NCI-H128 (cell line): ENCODE measurements at regions not wholly inside any gene's neighbourhood (a gene's known extent, or its start where the extent isn't known, plus 50 kb on each side); places are given as distances from the start of the nearest gene placed in this dataset.

Experiments used
- DNase-seq: peaks from one replicate; lab custom pipeline; 2025; ENCODE audit not compliant: unreplicated experiment; lab: John Stamatoyannopoulos, UW

DNA sequence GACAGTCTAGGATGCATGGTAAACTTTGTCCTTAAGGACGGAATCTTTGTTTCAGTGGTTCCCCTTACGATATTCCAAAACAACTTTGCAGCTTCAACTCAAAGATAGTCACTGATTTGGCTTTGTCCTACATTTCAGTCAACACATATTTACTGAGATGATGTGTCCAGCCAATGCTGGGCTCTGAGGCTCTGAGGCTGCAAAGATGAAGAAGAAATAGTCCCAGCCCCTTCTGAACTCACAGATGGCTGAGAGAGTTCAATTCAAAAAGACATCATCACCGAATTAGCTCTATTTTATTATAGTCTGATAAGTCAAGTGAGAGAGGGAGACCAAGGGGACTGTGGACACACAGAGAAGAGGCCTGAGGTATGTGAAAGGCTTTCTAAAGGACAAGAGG, 544.0 kb downstream of the ACTL7B start:
- DNase-seq, result no peak

DNA sequence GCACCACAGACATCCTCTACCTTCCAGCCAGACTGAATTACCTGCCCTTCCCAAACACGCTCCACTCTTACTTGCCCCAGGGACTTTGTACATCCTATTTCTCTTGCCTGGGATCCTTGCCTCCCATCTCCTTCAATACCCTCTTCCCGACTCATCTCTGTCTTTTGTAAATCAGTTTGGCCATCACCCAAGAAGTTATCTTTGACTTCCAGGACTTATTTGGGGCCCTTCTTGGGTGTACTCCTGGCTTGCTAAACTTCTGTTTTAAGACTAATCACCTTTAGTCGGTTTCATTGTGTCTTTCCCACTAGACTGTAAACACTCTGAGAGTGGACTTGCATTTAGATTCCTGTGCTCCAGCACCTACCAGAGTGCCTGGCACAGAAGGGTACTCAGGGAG, 545.6 kb downstream of the ACTL7B start:
- DNase-seq, result no peak

DNA sequence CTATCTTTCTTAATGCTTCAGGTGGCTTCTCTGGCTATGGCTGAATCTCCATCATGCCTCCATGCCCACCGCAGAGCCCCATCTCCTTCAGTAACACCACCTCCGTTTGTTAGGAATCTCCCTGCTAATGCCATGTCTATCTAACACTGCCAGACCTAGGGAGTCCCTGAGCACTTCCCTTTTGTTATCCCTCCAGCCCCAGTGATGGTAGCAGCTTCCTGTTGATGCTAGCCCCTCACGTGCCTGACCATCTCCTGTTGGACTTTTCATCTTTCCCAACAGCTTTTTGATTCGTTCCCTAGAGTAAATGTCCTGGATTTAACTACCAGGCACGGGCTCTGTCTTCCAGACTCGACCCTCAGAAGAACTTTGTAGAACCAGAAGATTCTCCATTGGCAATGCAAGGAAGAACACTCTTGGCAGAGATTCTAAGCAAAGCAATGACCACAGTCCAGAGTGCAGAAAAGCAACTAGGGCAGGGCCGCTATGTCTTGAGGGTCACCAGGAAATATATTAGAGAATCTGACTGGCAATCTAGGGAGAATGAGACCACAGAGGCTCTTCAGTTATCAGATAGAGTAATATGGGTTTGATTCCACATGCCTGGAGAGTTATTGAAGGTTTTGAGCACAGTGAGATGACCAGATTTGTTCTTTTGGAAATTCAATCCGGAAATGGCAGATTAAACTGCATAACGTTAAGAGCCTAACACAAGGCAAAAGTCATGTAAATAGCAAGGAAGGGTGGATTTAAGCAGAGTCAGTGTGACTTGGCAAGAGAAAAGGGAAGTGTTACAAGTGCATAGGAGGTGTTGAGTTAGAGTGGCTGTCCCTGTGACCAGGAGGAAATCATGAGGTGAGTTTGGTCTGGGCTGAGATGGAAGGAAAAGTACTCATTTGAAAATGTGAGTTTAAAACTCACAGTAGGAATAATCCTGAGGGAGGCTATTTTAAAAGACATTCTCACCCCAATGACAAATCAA, 555.2 kb downstream of the ACTL7B start:
- no peak for DNase-seq

DNA sequence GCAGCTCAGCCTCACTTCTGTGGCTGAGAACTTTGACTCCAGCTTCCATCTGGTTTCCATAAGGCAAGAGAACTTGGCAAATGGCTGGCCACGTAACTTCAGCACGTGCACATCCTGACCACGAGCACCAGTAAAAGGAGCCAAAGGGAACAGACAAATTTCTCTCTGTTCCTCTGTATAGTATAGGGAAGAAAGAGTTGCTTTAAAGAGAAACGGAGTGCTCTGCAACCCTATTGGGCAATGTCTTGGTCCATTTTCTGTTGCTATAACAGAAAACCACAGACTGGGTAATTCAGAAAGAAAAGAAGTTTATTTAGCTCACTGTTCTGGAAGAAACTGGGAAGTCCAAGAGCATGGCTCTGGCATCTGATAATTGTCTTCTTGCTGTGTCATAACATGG, 558.7 kb downstream of the ACTL7B start:
- no peak for DNase-seq

DNA sequence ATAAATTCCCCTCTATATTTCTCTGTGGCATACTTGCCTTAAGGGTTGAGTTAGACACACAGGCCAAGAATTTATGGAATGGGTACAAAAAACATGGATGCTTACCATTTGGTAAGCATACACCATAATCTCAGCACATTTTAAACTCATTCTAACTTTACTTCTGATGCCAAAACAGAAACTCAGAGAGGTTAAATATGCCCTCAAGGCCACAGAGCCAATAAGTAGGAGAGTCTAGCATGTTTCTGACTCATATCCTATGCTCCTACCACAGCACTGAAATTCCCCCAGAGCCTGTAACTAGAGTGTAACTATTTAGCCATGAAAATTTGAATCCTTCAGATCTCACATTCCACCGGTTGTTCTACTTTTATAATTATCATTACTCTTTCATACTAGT, 559.7 kb downstream of the ACTL7B start:
- no peak for DNase-seq

DNA sequence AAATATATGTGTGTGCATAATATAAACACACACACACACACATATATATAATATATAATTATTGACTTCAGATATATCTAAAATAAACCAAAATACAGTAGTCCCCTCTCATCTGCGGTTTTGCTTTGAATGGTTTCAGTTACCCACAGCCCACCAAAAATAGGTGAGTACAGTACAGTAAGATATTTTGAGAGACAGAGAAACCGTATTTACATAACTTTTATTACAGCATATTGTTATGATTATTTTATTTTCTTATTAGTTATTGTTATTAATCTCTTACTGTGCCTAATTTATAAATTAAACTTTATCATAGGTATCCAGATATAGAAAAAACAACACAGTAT, 564.2 kb downstream of the ACTL7B start:
- DNase-seq, result no peak

DNA sequence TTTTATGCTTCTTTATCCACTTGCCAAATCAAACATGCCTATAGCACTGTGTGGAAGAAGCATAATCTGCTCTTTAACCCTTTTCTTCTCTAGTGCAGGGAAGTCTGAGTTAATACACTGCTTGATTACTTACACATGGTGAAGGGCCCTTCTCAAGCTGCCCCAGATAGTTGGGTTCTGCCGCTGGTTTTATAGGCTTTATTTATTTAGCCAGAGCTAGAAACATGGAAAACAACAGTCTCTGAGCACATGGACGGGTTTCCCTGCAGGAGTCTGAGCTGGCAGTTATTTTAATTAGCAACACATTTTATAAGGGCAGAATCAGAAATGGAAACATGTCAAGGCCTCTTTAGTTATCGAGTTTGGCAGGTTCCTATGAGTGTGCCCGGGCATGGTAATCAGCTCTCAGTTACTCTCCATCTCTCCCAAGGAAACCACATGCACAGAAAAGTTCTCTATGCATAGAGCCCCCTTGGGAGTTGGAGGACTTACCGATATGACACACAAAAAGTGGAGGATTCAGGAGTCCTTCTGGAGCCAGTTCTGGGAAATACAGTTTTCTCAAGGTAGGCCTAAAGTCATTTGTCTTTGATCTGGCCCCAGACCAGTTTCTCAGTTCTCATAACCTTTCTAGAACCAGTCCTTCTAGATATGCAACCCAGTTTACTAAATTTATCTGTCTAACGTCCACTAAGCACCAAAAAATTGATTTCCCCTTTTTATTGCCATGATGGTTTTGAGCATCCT, 564.8 kb downstream of the ACTL7B start:
- no peak for DNase-seq

DNA sequence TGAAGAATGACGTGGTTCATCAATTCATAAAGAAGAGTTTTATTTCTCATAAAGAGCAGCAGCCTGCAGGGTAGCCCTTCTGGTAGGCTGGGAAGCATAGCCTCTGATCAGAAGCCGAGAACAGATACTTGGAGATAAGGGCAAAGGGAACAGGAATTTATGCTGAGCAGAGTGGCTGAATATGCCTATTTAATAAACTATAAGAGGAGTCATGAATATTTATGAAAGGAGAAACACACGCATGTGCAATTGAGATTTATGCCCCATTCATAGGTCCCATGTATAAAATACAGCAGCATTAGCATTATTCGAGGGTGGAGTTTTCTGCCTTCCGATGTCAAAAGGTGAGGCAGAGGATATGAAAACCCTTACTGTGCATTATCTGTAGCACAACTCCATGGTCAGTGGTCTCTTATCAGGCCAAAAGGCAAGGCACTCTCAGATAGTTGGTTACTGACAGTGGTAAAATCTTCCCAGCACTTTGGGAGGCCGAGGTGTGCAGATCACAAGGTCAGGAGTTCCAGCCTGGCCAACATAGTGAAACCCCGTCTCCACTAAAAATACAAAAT, 569.1 kb downstream of the ACTL7B start:
- no peak for DNase-seq

DNA sequence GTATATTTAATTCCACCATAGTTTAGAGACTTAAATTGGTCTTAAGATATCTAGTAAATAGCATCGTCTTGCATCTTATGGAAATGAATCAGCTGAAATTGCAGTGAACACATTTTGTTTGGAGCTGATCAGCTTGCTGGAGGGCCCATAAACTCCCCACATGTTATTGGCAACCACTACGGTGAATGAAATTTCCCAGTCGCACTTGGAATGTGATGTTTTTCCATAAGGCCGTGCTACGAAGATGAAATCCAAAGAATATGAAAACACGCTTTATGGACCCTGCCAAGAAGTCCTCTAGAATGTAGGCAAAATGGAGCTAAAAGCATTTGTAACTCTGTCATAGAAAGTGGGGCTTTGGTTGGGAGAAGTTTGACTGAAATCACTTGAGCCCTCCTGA, 572.1 kb downstream of the ACTL7B start:
- no peak for DNase-seq

DNA sequence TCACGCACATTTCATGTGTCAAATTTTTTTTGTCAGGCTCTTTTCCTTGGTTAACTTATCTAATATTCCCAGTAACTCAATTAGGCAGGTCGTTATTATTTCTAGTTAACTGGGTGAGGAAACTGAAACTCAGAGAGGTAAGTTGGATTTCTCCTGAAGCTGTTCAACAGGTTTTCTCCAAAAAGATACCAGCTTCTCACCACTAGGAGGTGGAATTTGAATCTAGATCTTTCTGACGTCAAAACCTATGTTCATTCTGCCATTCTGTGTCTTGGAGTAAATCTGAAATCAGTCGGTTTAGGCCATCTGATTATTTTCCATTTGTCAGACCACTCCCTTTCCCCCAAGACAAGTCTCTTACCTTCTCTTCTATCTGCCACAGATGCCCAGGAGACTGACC, 572.9 kb downstream of the ACTL7B start:
- no peak for DNase-seq

DNA sequence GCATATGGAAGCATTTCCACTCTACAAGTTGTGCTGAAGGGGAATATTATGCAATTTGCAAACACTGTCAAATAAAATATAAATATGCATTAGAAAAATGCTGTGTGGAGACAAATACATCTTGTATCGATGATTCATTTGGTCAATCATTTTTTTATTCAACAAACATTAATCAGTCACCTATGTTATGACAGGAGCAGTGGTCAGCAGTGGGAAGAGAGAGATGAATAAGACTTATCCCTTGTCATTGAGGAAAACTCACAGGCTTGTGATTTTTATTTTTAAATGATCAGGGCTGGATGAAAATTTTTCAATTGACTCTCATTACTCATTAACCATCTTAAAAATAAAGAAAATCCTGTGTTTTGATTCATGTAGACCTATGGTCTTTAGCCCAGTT, 574.1 kb downstream of the ACTL7B start:
- DNase-seq, result no peak

DNA sequence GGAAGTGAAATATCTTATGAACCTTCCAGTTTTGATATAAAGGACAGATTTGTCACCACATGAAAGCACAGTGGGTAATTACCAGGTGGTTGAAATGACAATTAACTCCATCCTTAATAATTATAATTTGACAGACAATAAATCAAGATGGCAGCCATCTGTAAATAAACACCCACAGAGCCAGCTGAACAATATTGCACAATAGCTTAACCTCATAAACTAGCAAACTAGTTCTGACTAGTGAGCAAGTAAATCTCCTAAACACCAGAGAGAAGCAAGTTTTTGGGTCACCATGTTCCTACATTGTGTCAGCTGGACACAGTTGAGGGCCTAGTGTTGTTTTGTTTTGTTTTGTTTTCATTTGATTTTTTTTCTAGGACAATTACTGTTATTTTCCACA, 577.4 kb downstream of the ACTL7B start:
- DNase-seq, result no peak

DNA sequence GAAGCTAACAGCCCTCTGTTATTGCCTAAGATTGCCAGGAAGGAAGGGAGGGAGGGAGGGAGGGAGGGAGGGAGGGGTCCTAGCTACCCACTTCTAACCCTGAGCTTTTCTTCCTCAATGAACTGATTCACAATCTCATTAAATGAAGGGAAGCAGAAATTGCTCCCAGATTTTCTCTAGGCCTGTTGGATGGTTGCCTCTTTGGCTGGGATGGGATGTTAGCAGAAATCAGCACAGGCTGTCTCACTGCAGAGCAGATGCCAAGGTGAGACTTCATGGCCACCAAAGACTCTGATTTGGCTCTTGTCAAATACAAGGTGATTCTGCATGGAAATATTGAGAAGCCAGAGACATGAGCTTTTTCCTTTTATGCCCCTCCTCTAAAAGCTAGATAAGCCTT, 578.6 kb downstream of the ACTL7B start:
- DNase-seq, result no peak

DNA sequence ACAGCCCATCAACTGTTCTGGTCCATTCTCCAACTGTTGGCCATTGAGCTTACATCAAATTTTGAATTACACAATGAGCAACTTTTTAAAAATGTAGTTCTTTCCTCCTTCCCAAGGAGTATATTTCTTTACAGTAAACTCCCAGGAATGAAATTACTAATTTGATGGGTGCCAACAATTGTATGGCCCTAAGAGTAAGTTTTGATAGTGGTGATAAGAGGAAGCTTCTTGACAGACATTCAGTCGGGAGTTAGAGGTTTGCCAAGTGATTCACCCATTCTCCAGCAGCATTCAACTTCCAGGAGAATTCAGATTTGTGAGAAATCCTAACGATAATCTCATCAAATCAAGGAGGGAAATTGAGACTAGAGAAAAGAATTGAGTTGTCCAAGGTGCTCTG, 579.9 kb downstream of the ACTL7B start:
- no peak for DNase-seq

DNA sequence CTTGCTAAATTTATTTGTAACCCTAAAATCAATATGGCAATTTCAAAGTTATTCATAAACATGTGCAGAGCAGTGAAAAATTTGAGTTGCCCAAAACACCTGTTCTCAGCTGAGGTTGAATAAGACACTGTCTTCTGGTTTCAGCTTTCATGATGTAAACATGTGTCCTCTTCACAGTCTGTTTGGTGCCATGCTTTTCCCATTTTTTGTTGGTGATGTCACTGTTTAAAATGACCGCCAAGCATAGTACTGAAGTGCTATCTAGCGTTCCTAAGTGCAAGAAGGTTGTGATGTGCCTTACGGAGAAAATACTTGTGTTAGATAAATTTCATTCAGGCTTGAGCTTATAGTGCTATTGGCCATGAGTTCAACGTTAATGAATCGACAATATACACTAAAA, 580.8 kb downstream of the ACTL7B start:
- DNase-seq, result no peak

DNA sequence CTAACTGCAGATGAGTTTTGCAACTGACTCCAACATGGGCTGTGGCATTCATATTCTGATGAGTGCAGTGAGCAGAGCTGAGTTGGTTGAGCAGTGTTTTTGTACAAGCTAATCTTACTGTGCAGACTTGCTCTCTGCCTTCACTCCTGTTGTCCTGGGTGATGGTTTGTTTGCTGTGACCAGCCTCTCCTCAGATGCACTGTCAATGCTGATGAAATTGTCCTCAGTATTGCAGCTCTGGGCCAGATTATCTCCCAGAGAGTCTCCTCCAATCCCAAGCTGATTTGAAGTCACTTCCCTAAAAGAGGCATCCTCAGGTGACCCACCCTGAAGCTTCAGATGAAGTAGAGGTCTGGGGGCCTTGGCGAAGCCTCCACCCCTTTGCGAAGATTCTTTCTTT, 581.8 kb downstream of the ACTL7B start:
- DNase-seq, result no peak

DNA sequence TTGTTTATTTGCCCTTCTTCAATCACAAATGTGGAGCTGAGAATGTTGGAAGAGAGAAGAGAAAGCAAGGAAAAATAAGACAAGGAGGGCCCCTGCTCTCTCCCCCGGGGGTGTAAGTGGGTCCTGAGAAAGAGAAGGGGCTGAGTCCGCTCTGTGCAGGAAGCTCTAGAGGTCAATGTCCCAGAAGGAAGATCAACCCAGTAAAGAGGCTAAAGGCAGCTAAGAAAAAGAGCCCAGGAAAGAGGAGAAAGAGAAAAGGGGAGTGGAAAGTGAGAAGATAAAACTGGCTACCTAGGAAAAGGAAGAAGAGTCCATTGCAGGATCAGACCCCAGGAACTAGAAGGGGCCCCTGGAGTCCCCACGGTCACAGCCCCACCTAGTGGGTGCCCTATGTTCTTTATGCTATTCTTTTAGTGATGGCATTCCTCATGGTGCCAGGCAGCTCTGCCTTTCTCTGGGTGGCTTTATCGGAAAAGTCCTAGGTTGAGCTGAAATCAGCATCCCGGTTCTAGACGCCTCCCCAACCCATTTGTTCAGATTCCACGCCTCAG, 583.4 kb downstream of the ACTL7B start:
- no peak for DNase-seq

DNA sequence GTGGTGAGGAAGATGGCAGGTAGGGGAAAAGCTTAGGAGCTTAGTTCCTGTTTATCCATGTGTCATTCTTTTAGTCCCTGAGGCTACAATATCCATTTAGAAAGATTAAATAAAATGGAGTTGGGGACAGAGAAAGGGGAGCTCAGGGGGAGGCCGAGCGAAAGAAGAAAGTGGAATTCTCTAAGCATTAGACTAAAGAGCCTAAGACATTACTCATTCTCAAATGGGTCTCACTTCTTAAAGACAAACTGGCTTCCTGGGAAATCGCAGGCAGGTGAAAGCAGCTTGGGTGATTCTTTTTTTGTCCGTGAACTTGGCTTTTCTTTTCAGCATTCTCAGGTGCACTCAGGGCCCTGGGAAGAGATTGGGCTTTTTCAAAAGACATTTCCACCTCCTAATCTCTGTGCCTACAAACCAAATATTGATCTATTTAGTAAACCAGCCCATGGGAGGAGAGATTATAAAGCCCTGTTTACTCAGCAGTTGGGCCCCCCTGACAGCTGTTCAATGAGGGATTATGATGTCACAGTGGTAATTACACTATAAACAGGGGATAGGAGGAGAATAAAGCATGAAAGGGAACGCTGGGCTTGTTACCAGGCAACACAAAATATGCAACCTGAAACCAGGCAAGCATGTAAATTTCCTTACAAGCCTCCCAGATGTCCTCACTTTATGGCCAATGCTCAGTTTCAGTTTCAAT, 584.0 kb downstream of the ACTL7B start:
- DNase-seq, result peak; percentile 55

DNA sequence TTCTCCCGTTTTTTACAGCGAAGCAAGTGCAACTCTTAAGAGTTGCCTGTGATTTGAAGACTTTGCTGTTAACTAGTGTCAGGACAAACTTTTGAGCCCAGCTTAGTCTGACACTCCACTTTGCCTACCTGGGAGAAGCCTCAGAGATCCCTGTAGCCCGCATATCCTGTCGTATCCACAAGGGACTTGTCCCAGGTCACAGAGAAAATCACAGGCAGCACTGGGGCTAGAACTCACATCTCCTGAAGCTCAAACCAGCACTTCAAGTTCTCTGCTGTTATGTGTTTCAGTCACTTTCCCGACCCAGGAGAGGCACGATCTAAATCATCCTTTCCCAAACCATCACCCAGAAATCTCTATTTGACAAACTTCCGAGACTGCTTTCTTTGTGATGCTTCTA, 584.5 kb downstream of the ACTL7B start:
- DNase-seq, result no peak

DNA sequence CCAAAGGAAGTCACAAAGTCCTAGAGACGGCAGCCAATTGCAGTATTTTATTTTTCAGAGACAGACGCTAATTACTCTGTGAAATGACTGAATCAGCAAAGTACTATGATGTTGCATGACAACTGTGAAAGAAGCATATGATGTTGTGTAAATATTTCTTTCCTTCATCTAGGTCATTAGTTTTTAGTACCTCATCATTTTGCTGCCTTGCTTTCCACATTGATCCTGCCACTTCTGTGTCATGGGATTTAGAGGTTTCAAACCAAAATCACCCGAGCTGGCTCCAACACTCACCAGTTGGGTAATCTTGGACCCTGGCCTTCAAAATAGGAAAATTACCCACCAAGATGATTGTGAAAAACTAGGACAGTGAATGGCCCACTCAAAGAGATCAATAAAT, 585.2 kb downstream of the ACTL7B start:
- no peak for DNase-seq

DNA sequence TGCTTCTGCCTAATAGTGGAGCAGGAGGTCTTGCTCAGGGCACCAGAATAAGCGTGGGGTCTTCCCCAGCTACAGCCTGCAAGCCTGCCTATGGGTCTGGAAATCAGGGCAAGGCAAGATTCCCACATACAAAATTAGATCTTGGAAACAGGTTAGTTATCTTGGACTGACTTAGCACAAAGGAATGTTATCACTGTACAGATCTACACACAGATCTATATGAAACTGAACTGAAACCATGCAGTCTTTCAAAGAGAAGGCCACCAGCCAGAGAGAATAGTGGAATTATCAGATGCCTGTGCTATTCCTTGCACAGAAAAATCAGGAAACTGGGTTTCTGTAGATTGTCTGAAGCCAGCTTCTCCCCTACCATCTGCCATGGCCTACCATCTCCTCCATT, 585.7 kb downstream of the ACTL7B start:
- DNase-seq, result no peak
